Parathyroid adenoma (tissue), 2 donors: ENCODE measurements at regions not wholly inside any gene's neighbourhood (a gene's known extent, or its start where the extent isn't known, plus 50 kb on each side); places are given as distances from the start of the nearest gene placed in this dataset.

Source experiments
- H2AFZ ChIP-seq: fragments of 300-600 bp; sonication (generic); one replicate; pipeline ENCODE4 v1.7.0; 2017; ENCODE audit warnings: antibody characterized with exemption, mild to moderate bottlenecking
- H3K27ac ChIP-seq: fragments of 300-600 bp; sonication (generic); one replicate; pipeline ENCODE4 v1.7.0; 2017
- H3K27me3 ChIP-seq: fragments of 300-600 bp; sonication (generic); one replicate; pipeline ENCODE4 v1.7.0; 2017; ENCODE audit warnings: low read length; ENCODE audit not compliant: control insufficient read depth, insufficient read depth
- H3K36me3 ChIP-seq: fragments of 300-600 bp; sonication (generic); one replicate; pipeline ENCODE4 v1.7.0; 2017; ENCODE audit warnings: low read length; ENCODE audit not compliant: control insufficient read depth, insufficient read depth
- H3K4me1 ChIP-seq: fragments of 300-600 bp; sonication (generic); one replicate; pipeline ENCODE4 v1.7.0; 2017; ENCODE audit warnings: control low read depth
- H3K4me2 ChIP-seq: fragments of 300-600 bp; sonication (generic); one replicate; pipeline ENCODE4 v1.7.0; 2017; ENCODE audit warnings: low read length
- H3K4me3 ChIP-seq: fragments of 300-600 bp; sonication (generic); one replicate; pipeline ENCODE4 v1.7.0; 2017; ENCODE audit warnings: low read depth, low read length
- H3K79me2 ChIP-seq: fragments of 300-600 bp; sonication (generic); one replicate; pipeline ENCODE4 v1.7.0; 2017; ENCODE audit warnings: control low read depth
- H3K9ac ChIP-seq: fragments of 300-600 bp; sonication (generic); one replicate; pipeline ENCODE4 v1.7.0; 2017; ENCODE audit warnings: mild to moderate bottlenecking
- H3K9me3 ChIP-seq: fragments of 300-600 bp; sonication (generic); one replicate; pipeline ENCODE4 v1.7.0; 2017; ENCODE audit warnings: low read length; ENCODE audit not compliant: control insufficient read depth
- CTCF ChIP-seq: fragments of 300-600 bp; sonication (generic); IDR thresholded peaks from one replicate; pipeline ENCODE4 v1.7.0; 2017; ENCODE audit warnings: antibody characterized with exemption, mild to moderate bottlenecking
- donor health status: primary hyperparathyroidism.

GRCh38 chr9:129392093-129392541 lies 214.1 kb upstream of the IER5L start:
- no peak for TF ChIP-seq CTCF
- Histone ChIP-seq H3K79me2 (no peaks in the 10 kb centered on the region), H3K4me3 (no peak overlapping the region), H3K9ac (no peak overlapping the region), H2AFZ (no peak overlapping the region), H3K36me3 (no peaks in the 10 kb centered on the region), H3K27ac (peak overlapping the region; percentile 81), H3K4me2 (no peak overlapping the region), H3K4me1 (peaks cover 4% of the 10 kb centered on the region), H3K27me3 (no peaks in the 10 kb centered on the region), H3K9me3 (no peaks in the 10 kb centered on the region)

GRCh38 chr9:129391221-129391661 lies 213.2 kb upstream of the IER5L start:
- Histone ChIP-seq H3K4me1 (peaks cover 4% of the 10 kb centered on the region), H2AFZ (peak overlapping the region; percentile 69), H3K4me2 (no peak overlapping the region), H3K27me3 (no peaks in the 10 kb centered on the region), H3K9me3 (no peaks in the 10 kb centered on the region), H3K36me3 (no peaks in the 10 kb centered on the region), H3K79me2 (no peaks in the 10 kb centered on the region), H3K4me3 (no peak overlapping the region), H3K9ac (no peak overlapping the region), H3K27ac (peak overlapping the region; percentile 81)
- TF ChIP-seq CTCF = no peak

GRCh38 chr9:129390541-129390940 lies 212.5 kb upstream of the IER5L start:
- no peaks in the 10 kb centered on the region for H3K9me3 ChIP-seq
- no peak overlapping the region for H3K4me2 ChIP-seq
- H3K4me3 ChIP-seq = no peak overlapping the region
- H3K27me3 ChIP-seq = no peaks in the 10 kb centered on the region
- H3K27ac ChIP-seq = no peak overlapping the region
- no peaks in the 10 kb centered on the region for H3K36me3 ChIP-seq
- H3K4me1 ChIP-seq = peaks cover 4% of the 10 kb centered on the region
- no peak for TF ChIP-seq CTCF
- H3K9ac ChIP-seq = no peak overlapping the region
- H3K79me2 ChIP-seq = no peaks in the 10 kb centered on the region
- no peak overlapping the region for H2AFZ ChIP-seq

GRCh38 chr9:129387822-129388221 lies 209.8 kb upstream of the IER5L start:
- H3K27ac ChIP-seq = no peak overlapping the region
- no peak overlapping the region for H3K9ac ChIP-seq
- TF ChIP-seq CTCF = no peak
- H3K4me1 ChIP-seq = peaks cover 7% of the 10 kb centered on the region
- no peak overlapping the region for H3K4me3 ChIP-seq
- no peaks in the 10 kb centered on the region for H3K36me3 ChIP-seq
- no peaks in the 10 kb centered on the region for H3K79me2 ChIP-seq
- H3K27me3 ChIP-seq = no peaks in the 10 kb centered on the region
- H3K9me3 ChIP-seq = no peaks in the 10 kb centered on the region
- H3K4me2 ChIP-seq = no peak overlapping the region
- no peak overlapping the region for H2AFZ ChIP-seq

GRCh38 chr9:129386812-129387177 lies 208.7 kb upstream of the IER5L start:
- H2AFZ ChIP-seq = no peak overlapping the region
- H3K9ac ChIP-seq = no peak overlapping the region
- no peak overlapping the region for H3K27ac ChIP-seq
- no peaks in the 10 kb centered on the region for H3K27me3 ChIP-seq
- no peak overlapping the region for H3K4me2 ChIP-seq
- no peaks in the 10 kb centered on the region for H3K9me3 ChIP-seq
- peaks cover 14% of the 10 kb centered on the region for H3K4me1 ChIP-seq
- no peaks in the 10 kb centered on the region for H3K36me3 ChIP-seq
- TF ChIP-seq CTCF = no peak
- no peak overlapping the region for H3K4me3 ChIP-seq
- no peaks in the 10 kb centered on the region for H3K79me2 ChIP-seq
